Kidney epithelial cell (primary cell): ENCODE measurements at regions not wholly inside any gene's neighbourhood (a gene's known extent, or its start where the extent isn't known, plus 50 kb on each side); places are given as distances from the start of the nearest gene placed in this dataset.
"Not testable (repeated sequence)": the region's sequence is repeated elsewhere in the genome, so short reads cannot be mapped to it uniquely, and the experiment has no call there.

Experiments used
- DNase-seq: peaks from one replicate; pipeline ENCODE4 v3.0.0-alpha.2; 2010; ENCODE audit warnings: low read depth
- H3K27me3 ChIP-seq: 2 replicates; pipeline ENCODE4 v1.6.0; 2011; ENCODE audit warnings: low read length; ENCODE audit not compliant: control insufficient read depth, insufficient read depth
- H3K36me3 ChIP-seq: 2 replicates; pipeline ENCODE4 v1.5.1; 2011; ENCODE audit warnings: low read length; ENCODE audit not compliant: control insufficient read depth, insufficient read depth
- H3K4me3 ChIP-seq: 2 replicates; pipeline ENCODE4 v1.5.1; 2011; ENCODE audit warnings: low read depth, mild to moderate bottlenecking, control low read depth, low read length
- TF ChIP-seq, protein P1 (sequence below): IDR thresholded peaks from 2 replicates; pipeline ENCODE4 v1.5.1; 2011; ENCODE audit warnings: mild to moderate bottlenecking, moderate library complexity, low read length, control low read depth, inconsistent platforms; ENCODE audit not compliant: insufficient read depth, poor library complexity, severe bottlenecking

DNA sequence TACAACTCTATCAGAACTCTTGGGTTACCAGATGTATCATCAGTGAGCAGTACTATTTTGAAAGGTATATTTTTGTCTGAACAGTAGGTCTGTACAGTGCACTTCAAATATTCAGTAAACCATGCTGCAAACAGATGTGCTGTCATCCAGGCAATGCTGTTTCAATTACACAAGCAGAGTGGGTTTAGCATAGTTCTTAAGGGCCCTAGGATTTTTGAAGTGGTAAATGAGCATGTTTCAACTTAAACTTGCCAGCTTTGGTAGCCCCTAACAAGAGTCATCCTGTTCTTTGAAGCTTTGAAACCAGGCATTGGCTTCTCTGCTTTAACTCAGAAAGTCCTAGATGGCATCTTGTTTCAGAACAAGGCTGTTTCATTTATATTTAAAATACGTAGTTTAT is 1519.9 kb downstream of the SUCLG1 start:
- H3K36me3 ChIP-seq = no peaks in the 10 kb centered on the region
- TF ChIP-seq, protein P1, sequence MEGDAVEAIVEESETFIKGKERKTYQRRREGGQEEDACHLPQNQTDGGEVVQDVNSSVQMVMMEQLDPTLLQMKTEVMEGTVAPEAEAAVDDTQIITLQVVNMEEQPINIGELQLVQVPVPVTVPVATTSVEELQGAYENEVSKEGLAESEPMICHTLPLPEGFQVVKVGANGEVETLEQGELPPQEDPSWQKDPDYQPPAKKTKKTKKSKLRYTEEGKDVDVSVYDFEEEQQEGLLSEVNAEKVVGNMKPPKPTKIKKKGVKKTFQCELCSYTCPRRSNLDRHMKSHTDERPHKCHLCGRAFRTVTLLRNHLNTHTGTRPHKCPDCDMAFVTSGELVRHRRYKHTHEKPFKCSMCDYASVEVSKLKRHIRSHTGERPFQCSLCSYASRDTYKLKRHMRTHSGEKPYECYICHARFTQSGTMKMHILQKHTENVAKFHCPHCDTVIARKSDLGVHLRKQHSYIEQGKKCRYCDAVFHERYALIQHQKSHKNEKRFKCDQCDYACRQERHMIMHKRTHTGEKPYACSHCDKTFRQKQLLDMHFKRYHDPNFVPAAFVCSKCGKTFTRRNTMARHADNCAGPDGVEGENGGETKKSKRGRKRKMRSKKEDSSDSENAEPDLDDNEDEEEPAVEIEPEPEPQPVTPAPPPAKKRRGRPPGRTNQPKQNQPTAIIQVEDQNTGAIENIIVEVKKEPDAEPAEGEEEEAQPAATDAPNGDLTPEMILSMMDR = no peak
- H3K4me3 ChIP-seq = no peak overlapping the region
- DNase-seq = no peak
- H3K27me3 ChIP-seq = no peaks in the 10 kb centered on the region

DNA sequence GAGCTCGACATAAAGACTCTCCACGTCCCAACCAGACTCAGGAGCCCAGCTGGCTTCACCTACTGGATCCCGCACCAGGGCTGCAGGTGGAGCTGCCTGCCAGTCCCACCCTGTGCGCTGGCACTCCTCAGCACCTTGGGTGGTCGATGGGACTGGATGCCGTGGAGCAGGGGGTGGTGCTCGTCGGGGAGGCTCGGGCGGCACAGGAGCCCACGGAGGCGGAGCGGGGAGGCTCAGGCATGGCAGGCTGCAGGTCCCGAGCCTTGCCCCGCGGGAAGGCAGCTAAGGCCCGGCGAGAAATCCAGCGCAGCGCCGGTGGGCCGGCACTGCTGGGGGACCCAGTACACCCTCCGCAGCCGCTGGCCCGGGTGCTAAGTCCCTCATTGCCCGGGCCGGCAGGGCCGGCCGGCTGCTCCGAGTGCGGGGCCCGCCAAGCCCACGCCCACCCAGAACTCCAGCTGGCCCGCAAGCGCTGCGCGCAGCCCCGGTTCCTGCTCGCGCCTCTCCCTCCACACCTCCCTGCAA is 1520.7 kb downstream of the SUCLG1 start:
- not testable (repeated sequence) for H3K4me3 ChIP-seq, H3K27me3 ChIP-seq, DNase-seq, H3K36me3 ChIP-seq

DNA sequence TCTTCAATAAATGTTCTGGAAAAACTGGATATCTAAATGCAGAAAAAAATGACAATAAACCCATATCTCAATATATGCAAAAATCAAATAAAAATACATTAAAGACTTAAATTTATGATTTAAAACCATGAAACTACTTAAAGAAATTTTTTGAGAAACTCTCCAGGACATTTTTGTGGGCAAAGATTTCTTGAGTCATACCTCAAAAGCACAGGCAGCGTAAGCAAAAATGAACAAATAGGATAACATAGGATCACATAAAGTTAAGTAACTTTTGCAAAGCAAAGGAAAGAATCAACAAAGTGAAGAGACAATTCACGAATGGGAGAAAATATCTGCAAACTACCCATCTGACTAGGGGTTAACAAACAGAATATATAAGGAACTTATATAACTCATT is 1545.5 kb downstream of the SUCLG1 start:
- no peak for DNase-seq
- Histone ChIP-seq H3K36me3 (no peaks in the 10 kb centered on the region), H3K27me3 (no peaks in the 10 kb centered on the region), H3K4me3 (no peak overlapping the region)
- TF ChIP-seq, protein P1 = no peak

DNA sequence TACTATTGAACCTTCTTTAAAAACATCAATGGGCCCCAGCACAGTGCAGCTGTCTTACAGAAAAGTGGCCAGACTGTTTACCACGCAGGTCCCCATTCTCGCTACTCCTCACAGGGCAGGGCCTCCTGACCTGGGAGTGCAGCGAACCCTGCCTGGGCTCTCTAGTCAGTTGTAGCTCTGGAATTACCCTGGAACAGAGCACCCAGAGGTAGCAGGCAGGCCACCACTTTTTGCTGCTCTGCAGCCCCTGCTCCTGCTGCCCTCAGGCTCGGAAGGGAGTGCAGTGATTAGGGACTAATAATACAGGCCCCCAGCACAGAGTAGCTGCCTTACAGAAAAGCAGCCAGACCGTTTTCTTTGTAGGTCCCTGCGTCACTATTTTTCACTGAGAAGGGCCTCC is 1563.0 kb downstream of the SUCLG1 start:
- Histone ChIP-seq H3K27me3 (no peaks in the 10 kb centered on the region), H3K36me3 (no peaks in the 10 kb centered on the region), H3K4me3 (no peak overlapping the region)
- no peak for DNase-seq
- TF ChIP-seq, protein P1 = no peak

DNA sequence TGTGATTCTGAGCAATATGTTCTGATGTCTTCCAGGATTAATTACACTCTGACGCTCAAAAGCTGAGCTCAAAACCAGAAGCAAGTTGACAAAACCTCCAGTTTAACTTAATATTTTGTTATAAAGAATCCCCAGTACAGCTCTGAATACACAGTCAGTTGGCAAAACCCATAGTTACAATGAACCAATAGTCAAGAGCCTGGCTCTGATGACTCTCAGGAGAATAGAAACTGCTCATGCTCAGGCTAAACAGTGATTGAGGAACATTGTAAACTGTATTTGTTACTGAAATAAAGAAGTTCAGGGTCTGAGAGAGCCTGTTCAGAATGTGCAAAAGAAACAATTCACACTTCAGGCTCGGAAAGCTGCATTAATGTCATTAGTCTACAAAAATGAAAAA is 1565.9 kb downstream of the SUCLG1 start:
- Histone ChIP-seq H3K36me3 (no peaks in the 10 kb centered on the region), H3K27me3 (no peaks in the 10 kb centered on the region), H3K4me3 (no peak overlapping the region)
- DNase-seq = no peak
- TF ChIP-seq, protein P1 = no peak

DNA sequence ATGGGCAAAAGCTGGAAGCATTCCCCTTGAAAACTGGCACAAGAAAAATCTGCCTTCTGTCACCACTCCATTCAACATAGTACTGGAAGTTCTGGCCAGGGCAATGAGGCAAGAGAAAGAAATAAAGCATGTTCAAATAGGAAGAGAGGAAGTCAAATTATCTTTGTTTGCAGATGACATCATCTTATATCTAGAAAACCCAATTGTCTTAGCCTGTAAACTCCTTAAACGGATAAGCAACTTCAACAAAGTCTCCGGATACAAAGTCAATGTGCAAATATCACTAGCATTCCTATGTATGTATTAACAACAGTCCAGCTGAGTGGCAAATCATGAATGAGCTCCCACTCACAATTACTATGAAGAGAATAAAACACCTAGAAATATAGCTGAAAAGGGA is 1579.3 kb downstream of the SUCLG1 start:
- Histone ChIP-seq H3K36me3 (no peaks in the 10 kb centered on the region), H3K4me3 (no peak overlapping the region), H3K27me3 (no peaks in the 10 kb centered on the region)
- TF ChIP-seq, protein P1 = no peak
- DNase-seq = no peak
